ENCODE measurements at regions not wholly inside any gene's neighbourhood (a gene's known extent, or its start where the extent isn't known, plus 50 kb on each side); places are given as distances from the start of the nearest gene placed in this dataset.
"Not testable (repeated sequence)": the region's sequence is repeated elsewhere in the genome, so short reads cannot be mapped to it uniquely, and the experiment has no call there.

DNA sequence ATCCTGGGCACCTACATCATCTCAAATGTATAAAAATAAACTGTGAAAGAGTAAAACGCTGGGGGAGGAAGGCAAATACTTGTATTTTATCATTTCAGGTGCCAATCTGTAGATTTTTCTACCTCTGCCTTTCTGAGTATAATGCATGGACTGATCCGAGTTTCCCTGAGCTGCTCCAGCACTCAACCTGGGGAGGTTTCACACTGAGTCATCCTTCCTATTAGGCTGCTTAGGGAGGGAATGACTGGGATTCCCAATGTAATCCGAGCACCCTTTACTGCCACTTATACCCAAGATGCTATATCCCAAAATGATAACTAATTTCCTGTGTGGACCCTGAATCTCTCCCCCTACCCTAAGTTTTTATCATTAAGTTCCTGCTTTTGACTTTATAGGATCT is 126.6 kb downstream of the HNRNPD start:
- DNase-seq: no peak

DNA sequence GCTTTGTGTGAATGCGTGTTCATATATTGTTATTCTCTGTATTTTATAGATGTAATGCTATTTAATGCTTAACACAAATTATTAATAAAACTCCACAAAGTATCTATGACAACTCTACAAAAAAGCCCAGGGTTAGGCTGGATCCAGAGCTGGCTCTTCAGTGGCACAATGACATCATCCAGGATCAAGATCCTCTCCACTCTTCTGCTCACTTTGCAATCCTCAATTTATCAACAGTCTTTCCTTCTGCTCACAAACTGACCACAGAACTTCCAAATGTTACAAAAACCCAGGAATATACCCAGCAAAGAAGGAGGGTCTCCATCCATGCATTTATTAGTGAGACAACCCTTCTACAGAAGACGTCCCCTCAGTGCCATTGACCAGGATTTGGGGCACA is 132.3 kb downstream of the HNRNPD start:
- DNase-seq: no peak

DNA sequence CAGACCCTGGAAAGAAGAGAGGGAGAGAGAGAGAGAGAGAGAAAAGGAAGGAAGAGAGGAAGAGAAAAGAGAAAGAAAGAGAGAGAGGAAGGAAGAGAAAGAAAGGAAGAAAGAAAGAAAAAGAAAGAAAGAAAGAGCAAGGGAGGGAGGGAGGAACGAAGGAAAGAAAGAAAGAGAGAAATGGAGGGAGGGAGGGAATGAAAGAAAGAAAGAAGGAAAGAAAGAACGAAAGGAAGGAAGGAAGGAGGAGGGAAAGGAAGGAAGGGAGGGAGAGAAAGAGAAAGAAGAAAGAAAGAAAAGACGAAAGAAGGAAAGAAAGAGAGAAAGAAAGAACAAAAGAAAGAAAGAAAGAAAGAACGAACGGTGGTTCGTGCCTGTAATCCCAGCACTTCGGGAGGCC is 133.4 kb downstream of the HNRNPD start:
- no peak for DNase-seq

DNA sequence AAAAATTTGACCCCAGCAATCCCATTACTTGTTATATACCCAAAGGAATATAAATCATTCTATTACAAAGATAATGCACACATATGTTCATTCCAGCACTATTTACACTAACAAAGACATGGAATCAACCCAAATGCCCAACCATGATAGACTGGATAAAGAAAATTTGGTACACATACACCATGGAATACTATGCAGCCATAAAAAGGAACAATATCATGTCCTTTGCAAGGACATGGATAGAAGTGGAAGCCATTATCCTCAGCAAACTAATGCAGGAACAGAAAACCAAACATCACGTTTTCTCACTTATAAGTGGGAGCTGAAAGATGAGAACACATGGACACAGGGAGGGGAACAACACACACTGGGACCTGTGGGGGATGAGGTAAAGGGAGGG is 136.6 kb downstream of the HNRNPD start:
- DNase-seq: not testable (repeated sequence)

DNA sequence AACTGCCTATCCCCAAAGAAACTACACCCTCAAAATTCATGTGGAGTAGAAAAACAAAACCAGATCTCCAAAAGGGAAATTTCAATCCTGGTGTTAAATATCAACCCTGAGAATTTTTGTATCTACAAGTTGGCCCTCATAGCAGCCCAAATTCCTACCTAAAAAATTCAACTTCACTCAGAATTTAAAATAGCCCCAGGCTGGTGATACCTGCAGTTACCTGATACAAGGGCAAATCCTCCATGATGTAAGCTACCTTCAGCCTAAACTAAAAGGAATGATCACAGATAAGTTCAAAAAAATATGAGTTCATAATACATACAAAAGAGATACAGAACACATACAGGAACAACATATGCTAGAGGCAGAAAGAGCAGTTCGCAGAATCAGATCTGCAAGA is 138.4 kb downstream of the HNRNPD start:
- DNase-seq: no peak

DNA sequence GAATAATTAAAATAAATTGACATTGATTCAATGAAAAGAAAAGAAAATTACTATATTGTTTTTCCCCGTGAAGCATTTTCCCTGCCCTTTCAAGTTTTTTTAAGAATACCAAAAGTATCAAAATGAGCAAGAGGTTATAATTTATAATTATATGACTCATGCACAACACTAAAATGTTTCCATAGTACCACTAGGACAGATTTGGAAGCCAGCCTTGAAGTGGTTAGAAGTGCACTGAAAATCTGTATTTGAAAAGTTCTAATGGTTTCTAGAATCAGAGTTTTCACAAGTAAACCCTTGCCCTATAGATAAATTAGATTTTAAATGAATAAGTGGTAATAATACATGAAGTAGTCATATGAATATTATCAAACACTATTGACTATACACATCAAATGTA is 140.9 kb downstream of the HNRNPD start:
- DNase-seq: no peak

DNA sequence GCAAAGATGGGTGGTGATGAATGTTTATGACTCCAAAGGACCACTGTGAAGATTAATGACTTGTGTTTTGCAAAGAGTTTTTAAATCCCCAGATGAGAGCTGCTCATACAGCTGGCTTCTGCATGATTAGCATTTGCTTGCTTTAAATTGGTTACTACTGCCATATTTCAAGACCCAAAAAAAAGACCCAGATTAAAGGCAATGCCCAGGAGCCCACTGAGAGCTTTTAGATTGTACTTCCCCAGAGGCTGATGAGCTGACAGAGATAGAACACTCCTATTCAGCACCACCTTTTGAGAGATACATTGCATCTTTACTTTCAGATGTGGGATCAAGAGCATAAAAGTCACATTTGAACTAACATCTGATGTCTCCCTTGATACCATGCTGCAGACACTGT is 142.0 kb downstream of the HNRNPD start:
- DNase-seq: no peak

DNA sequence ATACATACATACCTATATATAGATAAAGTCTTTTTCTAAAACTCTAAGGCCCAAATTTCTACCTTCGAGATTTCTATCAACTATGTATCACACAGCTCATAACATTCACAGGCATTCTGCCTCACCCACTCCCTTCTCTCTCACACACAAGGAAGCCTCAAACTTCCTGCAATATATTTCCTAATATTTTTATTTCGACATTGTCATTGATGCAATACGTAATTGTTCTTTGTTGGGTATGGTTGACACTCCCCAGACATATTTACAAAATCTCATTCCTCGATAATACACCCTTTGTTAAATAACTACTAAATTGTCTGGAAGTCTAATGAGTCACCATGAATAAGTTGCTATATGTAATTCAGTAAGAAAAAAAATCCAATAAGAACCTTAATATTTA is 143.5 kb downstream of the HNRNPD start:
- no peak for DNase-seq

DNA sequence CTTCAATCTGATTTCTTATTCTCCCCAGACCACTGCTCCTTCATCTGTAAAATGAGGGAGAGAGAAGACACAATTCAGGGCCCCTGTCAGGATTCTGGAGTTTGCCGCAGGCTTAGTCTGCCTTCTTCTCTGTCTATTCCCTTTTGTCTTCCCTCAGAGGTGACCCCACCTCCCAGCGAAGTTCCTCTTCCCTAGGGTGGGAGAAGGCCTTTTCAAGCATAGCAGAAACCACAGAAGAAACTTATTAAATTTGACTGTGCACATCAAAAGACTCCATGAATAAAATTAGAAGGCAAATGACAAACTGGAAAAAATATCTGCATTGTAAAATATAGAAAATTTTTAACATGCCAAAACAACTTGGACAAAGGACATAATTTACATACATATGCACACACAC is 148.8 kb downstream of the HNRNPD start:
- DNase-seq: no peak

DNA sequence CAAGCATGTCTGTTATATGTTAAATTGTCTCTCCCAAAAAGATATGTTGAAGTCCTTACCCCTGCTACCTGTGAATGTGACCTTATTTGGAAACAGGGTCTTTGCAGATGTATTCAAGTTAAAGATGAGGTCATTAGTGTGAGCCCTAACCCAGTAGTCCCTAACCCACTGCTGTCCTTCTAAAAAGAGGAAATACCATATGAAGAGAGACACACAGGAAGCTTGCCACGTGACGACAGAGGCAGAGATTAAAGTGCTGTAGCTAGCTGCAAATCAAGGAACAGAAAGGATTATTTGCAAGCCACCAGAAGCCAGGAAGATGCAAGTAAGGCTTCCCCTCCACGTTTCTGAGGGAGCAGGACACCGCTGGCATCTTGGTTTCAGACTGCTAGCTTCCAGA is 150.1 kb downstream of the HNRNPD start:
- DNase-seq: no peak

DNA sequence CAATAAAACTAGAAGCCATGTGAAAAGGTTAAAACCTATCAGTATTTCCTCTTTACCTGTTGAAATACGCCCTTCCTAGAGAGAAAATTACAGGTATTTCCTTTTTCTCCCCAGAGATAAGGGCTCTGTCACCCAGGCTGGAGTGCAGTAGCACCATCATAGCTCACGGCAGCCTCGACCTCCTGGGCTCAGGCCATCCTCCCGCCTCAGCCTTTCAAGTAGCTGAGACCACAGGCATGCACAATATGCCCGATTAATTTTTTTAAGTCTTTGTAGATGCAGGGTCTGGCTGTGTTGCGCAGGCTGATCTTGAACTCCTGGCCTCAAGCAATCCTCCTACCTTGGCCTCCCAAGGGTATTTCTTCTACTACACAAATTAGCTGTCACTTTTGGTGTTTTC is 154.4 kb downstream of the HNRNPD start:
- DNase-seq: no peak

DNA sequence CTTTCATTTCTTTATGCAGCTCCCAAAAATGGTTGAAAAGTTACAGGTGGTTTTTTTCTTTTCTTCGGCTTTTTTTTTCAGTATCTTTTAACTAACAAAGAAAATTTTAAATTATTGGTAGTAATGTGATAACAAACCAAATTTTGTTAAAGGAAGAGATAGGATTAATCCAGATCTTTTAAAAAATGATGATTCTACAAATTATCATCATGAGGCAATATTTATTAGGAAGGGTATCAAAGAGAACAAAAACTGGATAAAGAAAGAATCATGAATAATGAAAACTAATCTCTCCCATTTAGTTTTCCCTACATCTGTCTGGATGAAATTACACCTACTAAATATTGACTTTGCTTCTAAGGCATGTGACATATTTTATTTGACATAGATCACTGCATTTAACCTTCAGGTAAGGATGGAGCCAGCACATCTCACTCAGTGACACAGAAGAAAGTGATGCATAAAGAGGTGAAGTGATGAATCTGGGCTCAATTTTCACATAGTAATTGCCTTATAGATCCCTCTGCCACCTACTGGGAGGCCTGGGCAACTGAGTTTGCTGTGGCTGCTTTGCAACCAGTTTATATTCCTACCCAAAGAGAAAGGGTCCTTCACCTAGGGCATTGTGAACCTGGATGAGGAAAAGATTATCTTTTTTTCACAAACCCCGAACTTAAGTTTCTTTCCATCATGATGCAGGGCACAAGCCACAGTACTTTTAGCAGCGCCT is 155.6 kb downstream of the HNRNPD start:
- peak; percentile 17 for DNase-seq

DNA sequence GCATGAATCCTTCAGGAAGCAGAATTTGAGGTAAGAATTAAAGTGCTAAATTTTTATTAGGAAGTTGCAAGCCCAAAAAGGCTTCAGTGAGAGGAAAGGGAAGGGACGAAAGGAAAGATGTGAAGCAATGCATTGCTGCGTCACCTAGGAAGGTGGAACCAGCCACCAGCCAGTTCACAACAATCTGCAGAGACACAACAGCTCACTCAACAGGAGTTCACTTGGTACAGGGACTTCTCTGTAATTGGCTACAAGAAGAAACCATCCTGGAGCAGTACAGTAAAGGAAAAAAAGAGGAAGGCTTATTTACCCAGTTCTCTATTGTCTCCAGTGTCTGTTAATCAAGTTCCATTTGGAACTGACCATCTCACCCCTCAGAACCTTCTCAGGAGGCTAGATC is 157.6 kb downstream of the HNRNPD start:
- no peak for DNase-seq

DNA sequence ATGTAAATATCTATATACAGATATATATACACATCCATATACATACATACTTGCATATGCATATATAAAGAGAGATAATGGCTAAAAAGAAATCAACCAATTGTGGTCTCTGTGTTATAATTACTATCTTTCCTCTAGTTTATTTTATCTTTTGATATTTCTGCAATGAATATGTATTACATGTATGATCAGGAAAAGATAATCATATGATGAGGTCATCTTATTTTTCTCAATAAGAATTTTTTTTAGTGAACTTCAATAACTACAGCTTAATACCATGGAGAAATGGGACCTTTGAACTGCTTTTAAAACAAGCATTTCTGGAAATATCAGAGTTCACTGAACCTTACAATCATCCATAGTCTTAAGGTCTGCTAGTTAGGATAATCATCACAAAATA is 158.0 kb downstream of the HNRNPD start:
- DNase-seq: no peak

DNA sequence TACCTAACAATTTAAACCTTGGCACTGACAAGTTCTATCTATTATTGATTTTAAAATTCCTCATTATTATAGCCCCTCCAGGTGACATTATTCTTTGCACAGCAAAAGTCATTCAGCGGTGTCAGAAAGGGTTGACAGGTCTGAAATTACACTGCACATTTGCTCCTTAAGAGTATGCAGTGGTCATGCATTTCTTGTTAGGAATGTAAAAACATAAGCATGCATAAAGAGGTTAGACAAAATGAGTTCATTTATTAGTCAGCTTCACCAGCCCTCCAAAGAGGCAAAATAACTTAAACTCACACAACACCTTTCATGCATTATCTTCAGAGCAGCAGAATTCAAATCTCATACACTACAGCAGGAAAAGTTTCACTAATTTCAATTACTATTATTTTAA is 158.8 kb downstream of the HNRNPD start:
- DNase-seq: no peak

DNA sequence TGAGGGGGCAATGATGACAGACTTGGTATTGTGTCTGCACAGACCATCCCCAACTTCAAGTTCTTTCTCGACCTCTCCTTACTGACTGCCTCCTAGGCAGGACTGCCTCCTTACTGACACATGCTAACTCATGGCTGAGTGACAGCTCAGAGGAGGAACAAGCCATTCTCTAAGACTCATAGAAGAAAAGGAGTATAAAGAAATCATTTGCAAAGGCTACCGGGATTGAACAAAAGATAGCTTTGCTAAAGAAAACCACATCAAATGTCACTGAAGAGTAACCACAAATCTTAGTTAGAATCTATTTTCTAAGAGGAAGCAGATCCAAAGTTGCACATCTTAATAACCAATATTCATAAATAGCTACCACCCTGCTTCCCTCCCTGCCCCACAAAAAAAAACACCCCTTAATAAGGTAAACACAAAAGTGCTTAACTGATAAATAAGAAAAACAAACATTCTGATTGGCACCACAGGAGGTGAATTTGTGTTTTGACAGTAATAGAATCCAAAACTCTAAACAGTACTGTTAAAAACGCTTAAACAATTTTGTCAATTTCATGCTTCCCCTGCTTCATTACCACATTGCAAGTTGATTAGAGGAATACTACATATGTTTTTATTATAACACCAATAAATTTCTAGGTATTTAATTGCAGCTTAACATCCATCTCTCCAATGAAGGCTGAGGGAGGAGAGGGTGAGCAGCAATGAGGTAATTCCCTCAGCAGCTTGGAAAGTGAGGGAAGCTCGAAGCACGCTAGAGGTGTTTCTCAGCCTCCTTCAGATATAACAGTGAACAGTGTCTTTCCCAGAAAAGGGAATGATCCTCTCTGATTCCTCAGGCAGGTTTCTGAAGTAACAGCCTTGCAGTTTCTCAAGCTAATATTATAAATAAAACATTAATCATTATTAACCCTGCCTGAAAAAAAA is 160.0 kb downstream of the HNRNPD start:
- no peak for DNase-seq

DNA sequence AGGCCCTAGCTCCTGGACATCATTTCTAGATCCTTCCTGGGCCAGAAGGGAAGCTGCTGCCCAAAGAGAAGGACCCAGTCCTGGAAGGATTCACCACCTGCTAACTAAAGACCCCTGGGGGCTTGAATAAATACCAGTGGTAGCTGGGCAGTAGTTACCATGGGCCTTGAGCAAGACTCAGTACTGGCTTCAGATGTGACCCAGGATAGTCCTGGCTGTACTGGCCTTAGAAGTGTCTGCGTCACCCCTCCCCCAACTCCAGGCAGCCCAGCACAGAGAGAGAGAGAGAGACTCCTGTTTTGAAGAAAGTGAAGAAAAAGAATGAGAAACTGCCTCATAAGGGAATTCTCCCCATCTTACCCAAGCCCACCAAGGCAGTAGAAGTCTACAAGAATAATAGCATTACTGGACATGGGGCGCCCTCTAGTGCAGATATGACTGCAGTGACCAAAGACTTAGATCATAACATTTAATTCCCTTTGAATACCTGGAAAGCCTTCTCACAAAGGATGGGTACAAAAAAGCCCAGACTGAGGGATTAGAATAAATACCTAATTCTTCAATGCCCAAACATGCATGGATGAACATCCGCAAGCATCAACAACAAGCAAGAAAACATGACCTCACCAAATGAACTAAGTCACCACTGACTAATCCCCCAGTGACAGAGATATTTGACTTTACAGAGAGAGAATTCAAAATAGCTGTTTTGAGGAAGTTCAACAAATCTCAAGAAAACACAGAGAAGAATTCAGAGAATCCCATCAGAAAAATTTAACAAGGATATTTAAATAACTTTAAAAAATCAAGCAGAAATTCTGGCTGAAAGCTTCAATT is 171.8 kb downstream of the HNRNPD start:
- DNase-seq: peak; percentile 31

DNA sequence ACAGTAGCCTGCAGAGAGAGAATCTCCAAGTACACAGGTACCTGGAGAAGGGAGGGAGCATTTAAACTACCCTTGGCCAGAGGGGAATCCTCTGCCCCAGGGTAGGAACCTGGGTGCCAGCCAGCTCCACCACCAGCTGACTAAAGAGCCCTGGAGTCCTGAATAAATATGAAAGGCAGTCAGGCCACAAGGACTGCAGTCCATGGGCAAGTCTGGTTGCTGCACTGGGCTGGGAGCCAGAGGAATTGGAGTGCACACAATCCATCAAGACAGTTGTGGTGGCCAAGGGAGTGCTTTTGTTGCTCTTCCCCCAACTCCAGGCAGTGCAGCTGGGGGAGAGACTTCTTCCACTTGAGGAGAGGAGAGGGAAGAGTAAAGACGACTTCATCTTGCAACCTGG is 172.5 kb downstream of the HNRNPD start:
- peak; percentile 62 for DNase-seq

DNA sequence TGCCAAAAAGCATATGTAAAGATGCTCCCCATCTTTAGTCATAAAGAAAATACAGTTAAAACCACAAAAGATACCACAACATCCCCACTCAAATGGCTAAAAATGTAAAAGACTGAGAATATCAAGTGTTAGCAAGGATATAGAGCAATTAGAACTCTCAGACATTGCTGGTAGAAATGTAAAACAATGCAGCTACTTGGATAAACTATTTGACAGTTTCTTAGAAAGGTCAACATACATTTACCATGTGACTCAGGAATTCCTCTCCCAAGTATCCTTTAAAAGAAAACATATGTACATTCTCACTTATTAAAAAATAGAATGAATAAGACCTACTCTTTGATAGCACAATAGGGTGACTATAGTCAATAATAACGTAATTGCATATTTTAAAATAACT is 173.7 kb downstream of the HNRNPD start:
- no peak for DNase-seq

DNA sequence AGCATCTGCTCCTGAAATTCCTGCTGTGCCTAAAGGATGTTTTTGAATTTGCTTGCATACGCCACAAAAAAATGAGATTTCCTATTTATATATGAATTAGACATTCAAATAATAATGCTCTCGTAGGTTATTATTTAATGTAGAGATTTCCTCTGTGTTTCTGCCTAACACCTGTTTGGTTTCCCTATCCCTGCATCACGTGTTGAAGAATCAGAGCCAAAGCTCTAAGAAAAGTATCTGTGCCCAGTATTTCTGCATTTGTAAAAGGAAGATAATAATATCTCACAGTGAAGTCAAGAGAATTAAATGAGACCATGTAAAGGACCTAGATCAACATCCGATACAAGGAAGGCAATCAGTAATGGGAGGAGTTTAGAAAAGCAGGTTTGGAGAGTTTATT is 179.5 kb downstream of the HNRNPD start:
- no peak for DNase-seq

DNA sequence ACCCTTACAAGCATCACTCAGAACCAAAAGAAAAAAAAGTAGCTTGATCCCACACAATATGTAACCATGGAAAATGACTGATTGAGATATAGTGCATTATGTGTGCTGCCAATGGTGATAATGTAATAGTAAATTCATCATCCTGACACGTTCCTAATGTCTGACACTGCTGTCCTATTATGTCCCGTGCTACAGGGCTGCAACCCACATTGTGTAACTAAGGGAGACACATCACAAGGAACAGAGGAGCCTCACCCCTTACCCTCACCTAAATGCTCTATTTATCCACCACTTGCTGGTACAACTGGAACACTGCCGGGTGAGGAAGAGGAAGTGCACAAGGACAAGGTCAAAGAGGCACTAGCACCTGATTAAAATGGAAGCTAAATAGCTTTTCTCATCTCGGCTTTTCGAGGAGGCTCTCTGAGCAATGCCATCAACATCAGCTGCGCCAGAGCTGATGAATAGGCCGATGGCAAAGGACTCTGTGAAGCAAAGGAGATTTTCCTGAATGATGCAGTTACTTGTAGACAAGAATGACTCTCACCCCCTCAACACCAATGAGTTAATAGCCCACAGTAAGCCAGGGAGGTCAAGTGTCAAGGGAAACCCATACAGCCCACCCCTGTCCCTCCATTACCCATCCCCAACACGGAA is 181.6 kb downstream of the HNRNPD start:
- DNase-seq: no peak

DNA sequence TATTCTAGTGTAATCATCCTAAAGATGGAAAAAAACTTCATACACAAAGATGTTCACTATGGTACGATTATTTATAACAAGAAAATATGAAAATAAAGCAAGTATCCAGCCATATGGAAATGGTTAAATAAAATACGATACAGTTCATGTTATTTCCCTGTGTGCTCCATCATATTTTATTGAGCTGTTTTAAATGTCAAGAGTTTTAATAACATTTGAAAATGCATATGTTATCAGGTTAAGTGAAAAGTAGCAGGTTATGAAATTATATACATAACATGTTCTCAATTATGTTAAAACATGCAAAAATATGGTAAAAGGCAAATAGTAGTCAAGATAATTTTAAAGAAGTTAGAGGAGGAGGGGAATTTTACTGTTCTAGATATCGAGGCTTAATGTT is 192.0 kb downstream of the HNRNPD start:
- DNase-seq: no peak

DNA sequence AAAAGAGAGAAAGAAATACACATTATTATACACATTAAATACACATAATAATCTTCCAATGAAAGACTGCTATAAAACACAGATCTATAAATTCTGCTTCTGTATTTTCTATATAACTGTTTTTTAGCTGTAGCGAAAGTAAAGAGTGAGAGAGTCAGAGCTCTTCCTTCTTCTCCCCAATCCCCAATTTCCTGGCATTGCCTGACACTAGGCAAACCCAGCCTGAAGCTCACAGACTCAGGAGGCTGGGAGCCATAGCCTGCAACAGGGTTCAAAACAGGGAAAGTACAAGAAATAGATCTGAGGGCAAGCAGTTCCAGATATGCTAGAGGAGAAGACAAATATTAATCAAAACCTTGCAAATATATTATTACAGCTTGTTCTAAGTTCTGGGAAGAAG is 201.6 kb downstream of the HNRNPD start:
- DNase-seq: no peak

All from DMS153 (cell line).